ENCODE measurements at regions not wholly inside any gene's neighbourhood (a gene's known extent, or its start where the extent isn't known, plus 50 kb on each side); places are given as distances from the start of the nearest gene placed in this dataset.

- H3K27me3 ChIP-seq (ENCODE audit: control insufficient read depth in 1 of 2, insufficient read depth in 2 of 2, low read length in 2 of 2), result no peaks in the 10 kb centered on the region
- no peak for ATAC-seq (ENCODE audit: poor library complexity)
- ChIA-PET CTCF (no interaction called here), POLR2A (no interaction called here)
- H3K4me3 ChIP-seq (ENCODE audit: low read length), result no peak overlapping the region
- H3K36me3 ChIP-seq (ENCODE audit: insufficient read depth, low read length), result no peaks in the 10 kb centered on the region
- peaks cover 0 to 6% of the 10 kb centered on the region in 2 experiments for H3K9me3 ChIP-seq (ENCODE audit: control insufficient read depth in 1 of 2, insufficient read depth in 1 of 2, low read length in 2 of 2)
- Mint-ChIP-seq H3K27ac (no peak overlapping the region), H3K27me3 (no peaks in the 10 kb centered on the region), H3K4me3 (no peak overlapping the region), H3K36me3 (ENCODE audit: low read depth) (no peaks in the 10 kb centered on the region), H3K4me1 (ENCODE audit: low read depth) (no peaks in the 10 kb centered on the region), H3K9me3 (no peaks in the 10 kb centered on the region)
- intact Hi-C loops (cut with DNase I, micrococcal nuclease), result no loop called here
- no peak for DNase-seq
- TF ChIP-seq CTCF (IDR thresholded peaks at IDR 0.05), result no peak
- H3K27ac ChIP-seq (ENCODE audit: low read depth in 1 of 2, low read length in 2 of 2), result no peak overlapping the region
- H3K4me1 ChIP-seq (ENCODE audit: insufficient read depth, low read length), result no peaks in the 10 kb centered on the region
Measured at GRCh38 chrX:40887476-40887875, 152.1 kb upstream of the MED14 start.

GRCh38 chrX:40891798-40892197, 156.5 kb upstream of the MED14 start:
- Mint-ChIP-seq H3K9me3 (no peaks in the 10 kb centered on the region), H3K27me3 (no peaks in the 10 kb centered on the region), H3K36me3 (ENCODE audit: low read depth) (no peaks in the 10 kb centered on the region), H3K27ac (no peak overlapping the region), H3K4me3 (no peak overlapping the region), H3K4me1 (ENCODE audit: low read depth) (no peaks in the 10 kb centered on the region)
- Histone ChIP-seq H3K4me1 (ENCODE audit: insufficient read depth, low read length) (no peaks in the 10 kb centered on the region), H3K27me3 (ENCODE audit: control insufficient read depth in 1 of 2, insufficient read depth in 2 of 2, low read length in 2 of 2) (no peaks in the 10 kb centered on the region), H3K4me3 (ENCODE audit: low read length) (no peak overlapping the region), H3K36me3 (ENCODE audit: insufficient read depth, low read length) (no peaks in the 10 kb centered on the region), H3K27ac (ENCODE audit: low read depth in 1 of 2, low read length in 2 of 2) (no peak overlapping the region), H3K9me3 (ENCODE audit: control insufficient read depth in 1 of 2, insufficient read depth in 1 of 2, low read length in 2 of 2) (peaks cover 0 to 6% of the 10 kb centered on the region in 2 experiments)
- ChIA-PET POLR2A (no interaction called here), CTCF (no interaction called here)
- DNase-seq (no peak), ATAC-seq (ENCODE audit: poor library complexity) (no peak)
- no peak for TF ChIP-seq CTCF (IDR thresholded peaks at IDR 0.05)
- intact Hi-C loops (cut with DNase I, micrococcal nuclease), result no loop called here

- no peaks in the 10 kb centered on the region for H3K9me3 Mint-ChIP-seq
- no peaks in the 10 kb centered on the region for H3K27me3 ChIP-seq (ENCODE audit: control insufficient read depth in 1 of 2, insufficient read depth in 2 of 2, low read length in 2 of 2)
- ChIA-PET POLR2A (no interaction called here), CTCF (no interaction called here)
- H3K27ac ChIP-seq (ENCODE audit: low read depth in 1 of 2, low read length in 2 of 2), result no peak overlapping the region
- intact Hi-C loops (cut with DNase I, micrococcal nuclease), result no loop called here
- no peaks in the 10 kb centered on the region for H3K36me3 ChIP-seq (ENCODE audit: insufficient read depth, low read length)
- H3K9me3 ChIP-seq (ENCODE audit: control insufficient read depth in 1 of 2, insufficient read depth in 1 of 2, low read length in 2 of 2), result peaks cover 0 to 6% of the 10 kb centered on the region in 2 experiments
- H3K27ac Mint-ChIP-seq, result no peak overlapping the region
- H3K36me3 Mint-ChIP-seq (ENCODE audit: low read depth), result no peaks in the 10 kb centered on the region
- H3K4me3 Mint-ChIP-seq, result no peak overlapping the region
- ATAC-seq (ENCODE audit: poor library complexity), result no peak
- no peaks in the 10 kb centered on the region for H3K4me1 ChIP-seq (ENCODE audit: insufficient read depth, low read length)
- no peaks in the 10 kb centered on the region for H3K27me3 Mint-ChIP-seq
- H3K4me3 ChIP-seq (ENCODE audit: low read length), result no peak overlapping the region
- no peak for TF ChIP-seq CTCF (IDR thresholded peaks at IDR 0.05)
- H3K4me1 Mint-ChIP-seq (ENCODE audit: low read depth), result no peaks in the 10 kb centered on the region
- DNase-seq, result no peak
Measured at GRCh38 chrX:40893251-40893910, 158.0 kb upstream of the MED14 start.
